HL-60 (cell line): ENCODE measurements at regions not wholly inside any gene's neighbourhood (a gene's known extent, or its start where the extent isn't known, plus 50 kb on each side); places are given as distances from the start of the nearest gene placed in this dataset.

Experiments used
- DNase-seq, 2 experiments: peaks; one replicate each; pipeline ENCODE4 v3.0.0-alpha.2; 2010 to 2020; ENCODE audit warnings: low read depth in 1 of 2, low spot score in 1 of 2
- H3K27ac ChIP-seq: fragments of 250-450 bp; sonication (Bioruptor Pico); replicated peaks from 2 replicates; pipeline ENCODE4 v1.5.1; 2020; ENCODE audit warnings: mild to moderate bottlenecking, moderate library complexity
- H3K27me3 ChIP-seq: fragments of 250-450 bp; sonication (Bioruptor Pico); 2 replicates; pipeline ENCODE4 v1.5.1; 2021; ENCODE audit warnings: mild to moderate bottlenecking, moderate library complexity; ENCODE audit not compliant: insufficient read depth, poor library complexity, severe bottlenecking
- H3K4me3 ChIP-seq: replicated peaks from 2 replicates; pipeline ENCODE4 v1.5.1; 2011; ENCODE audit warnings: mild to moderate bottlenecking, control low read depth, low read length; ENCODE audit not compliant: insufficient read depth
- CTCF ChIP-seq: IDR thresholded peaks from one replicate; pipeline ENCODE4 v1.5.1; 2011; ENCODE audit warnings: low read length, control low read depth, inconsistent platforms; ENCODE audit not compliant: insufficient read depth
- GABPA ChIP-seq: IDR thresholded peaks from 2 replicates; pipeline ENCODE4 v1.6.1; 2012; ENCODE audit warnings: low read depth
- POLR2AphosphoS5 ChIP-seq: IDR thresholded peaks from 2 replicates; pipeline ENCODE4 v1.6.1; 2012; ENCODE audit warnings: low read depth
- REST ChIP-seq: IDR thresholded peaks from 2 replicates; pipeline ENCODE4 v1.6.1; 2012; ENCODE audit warnings: low read depth; ENCODE audit not compliant: insufficient replicate concordance
- SPI1 ChIP-seq: IDR thresholded peaks from 2 replicates; pipeline ENCODE4 v1.6.1; 2012; ENCODE audit warnings: low read depth, mild to moderate bottlenecking, borderline replicate concordance

GRCh38 chr6:114796576-114796975 is 453.8 kb upstream of the HS3ST5 start:
- TF ChIP-seq SPI1 (no peak), REST (no peak), POLR2AphosphoS5 (no peak), CTCF (no peak), GABPA (no peak)
- Histone ChIP-seq H3K4me3 (no peak overlapping the region), H3K27ac (no peak overlapping the region), H3K27me3 (no peaks in the 10 kb centered on the region)
- no peak for DNase-seq

- Histone ChIP-seq H3K4me3 (no peak overlapping the region), H3K27me3 (no peaks in the 10 kb centered on the region), H3K27ac (no peak overlapping the region)
- DNase-seq, result no peak
- TF ChIP-seq REST (no peak), SPI1 (no peak)
Observed at GRCh38 chr6:114793428-114793827, 450.6 kb upstream of the HS3ST5 start.

GRCh38 chr6:114785235-114786127 is 442.7 kb upstream of the HS3ST5 start:
- no peak for DNase-seq
- TF ChIP-seq CTCF (no peak), REST (no peak), POLR2AphosphoS5 (no peak), SPI1 (no peak), GABPA (no peak)
- no peak overlapping the region for H3K4me3 ChIP-seq
- no peaks in the 10 kb centered on the region for H3K27me3 ChIP-seq
- no peak overlapping the region for H3K27ac ChIP-seq
